ENCODE measurements at regions not wholly inside any gene's neighbourhood (a gene's known extent, or its start where the extent isn't known, plus 50 kb on each side); places are given as distances from the start of the nearest gene placed in this dataset.

DNA sequence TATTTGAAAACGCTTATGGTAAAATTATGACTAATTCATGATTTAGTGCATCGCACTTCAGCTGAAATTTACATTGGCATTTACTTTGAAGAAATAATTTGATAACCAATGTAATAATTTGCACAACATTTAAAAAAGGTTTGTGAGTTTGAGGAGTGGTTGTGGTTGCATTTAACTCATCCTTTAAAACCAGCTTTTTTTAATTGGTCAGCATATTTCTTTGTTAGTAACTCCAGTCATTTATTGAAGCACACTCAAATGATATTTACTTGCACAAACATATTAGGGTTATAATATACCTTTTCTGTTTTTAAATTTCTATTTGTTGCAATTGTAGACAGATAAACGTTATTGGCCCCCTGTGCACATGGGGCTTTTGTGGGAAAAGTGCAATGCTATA is 78.1 kb upstream of the AHI1 start:
- no peak for TF ChIP-seq LEF1 (IDR thresholded peaks at IDR 0.05; ENCODE audit: borderline replicate concordance)
- TF ChIP-seq, protein P1, sequence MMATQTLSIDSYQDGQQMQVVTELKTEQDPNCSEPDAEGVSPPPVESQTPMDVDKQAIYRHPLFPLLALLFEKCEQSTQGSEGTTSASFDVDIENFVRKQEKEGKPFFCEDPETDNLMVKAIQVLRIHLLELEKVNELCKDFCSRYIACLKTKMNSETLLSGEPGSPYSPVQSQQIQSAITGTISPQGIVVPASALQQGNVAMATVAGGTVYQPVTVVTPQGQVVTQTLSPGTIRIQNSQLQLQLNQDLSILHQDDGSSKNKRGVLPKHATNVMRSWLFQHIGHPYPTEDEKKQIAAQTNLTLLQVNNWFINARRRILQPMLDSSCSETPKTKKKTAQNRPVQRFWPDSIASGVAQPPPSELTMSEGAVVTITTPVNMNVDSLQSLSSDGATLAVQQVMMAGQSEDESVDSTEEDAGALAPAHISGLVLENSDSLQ (IDR thresholded peaks at IDR 0.05), result no peak
- no peak for TF ChIP-seq CTBP1 (IDR thresholded peaks at IDR 0.05; ENCODE audit: borderline replicate concordance)
- no peak for TF ChIP-seq TARDBP (IDR thresholded peaks at IDR 0.05)
- TF ChIP-seq ELF4 (IDR thresholded peaks at IDR 0.05), result no peak
- no peak for TF ChIP-seq BHLHE40 (IDR thresholded peaks at IDR 0.05; ENCODE audit: borderline replicate concordance)
- TF ChIP-seq ARNT (IDR thresholded peaks at IDR 0.05), result no peak
- TF ChIP-seq FOXM1 (IDR thresholded peaks at IDR 0.05; ENCODE audit: borderline replicate concordance), result no peak
- no peak for TF ChIP-seq L3MBTL2 (conservative IDR thresholded peaks at IDR 0.05)
- TF ChIP-seq SUZ12 (IDR thresholded peaks at IDR 0.05), result no peak
- no peak for DNase-seq (ENCODE audit: extremely low spot score)
- ChIA-PET POLR2A (no interaction called here), CTCF (no interaction called here)

DNA sequence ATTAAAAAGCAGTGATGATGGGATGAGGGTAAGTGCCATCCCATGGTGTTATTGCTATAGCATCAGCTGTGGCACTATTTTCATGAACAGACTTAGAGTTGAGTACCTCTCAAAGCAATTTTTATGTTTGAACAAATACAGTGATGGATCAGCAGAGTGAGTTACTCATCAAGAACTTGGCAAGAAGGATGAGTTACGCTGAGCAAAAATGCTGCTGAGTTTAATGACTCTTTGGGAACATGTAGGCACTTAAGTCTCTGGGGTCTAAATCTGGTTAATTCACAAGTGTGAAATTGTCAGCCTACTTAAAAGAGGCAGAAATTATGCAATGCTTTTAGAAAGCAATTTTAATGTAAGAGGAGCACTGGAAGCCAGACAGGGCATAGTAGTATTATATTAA is 78.5 kb upstream of the AHI1 start:
- no peak for DNase-seq (ENCODE audit: extremely low spot score)
- TF ChIP-seq FOXM1 (IDR thresholded peaks at IDR 0.05; ENCODE audit: borderline replicate concordance) (no peak), L3MBTL2 (conservative IDR thresholded peaks at IDR 0.05) (no peak), SP1 (IDR thresholded peaks at IDR 0.05) (no peak), NFRKB (IDR thresholded peaks at IDR 0.05) (no peak), HDGF (IDR thresholded peaks at IDR 0.05; ENCODE audit: borderline replicate concordance) (no peak)
- ChIA-PET CTCF (no interaction called here), POLR2A (no interaction called here)

DNA sequence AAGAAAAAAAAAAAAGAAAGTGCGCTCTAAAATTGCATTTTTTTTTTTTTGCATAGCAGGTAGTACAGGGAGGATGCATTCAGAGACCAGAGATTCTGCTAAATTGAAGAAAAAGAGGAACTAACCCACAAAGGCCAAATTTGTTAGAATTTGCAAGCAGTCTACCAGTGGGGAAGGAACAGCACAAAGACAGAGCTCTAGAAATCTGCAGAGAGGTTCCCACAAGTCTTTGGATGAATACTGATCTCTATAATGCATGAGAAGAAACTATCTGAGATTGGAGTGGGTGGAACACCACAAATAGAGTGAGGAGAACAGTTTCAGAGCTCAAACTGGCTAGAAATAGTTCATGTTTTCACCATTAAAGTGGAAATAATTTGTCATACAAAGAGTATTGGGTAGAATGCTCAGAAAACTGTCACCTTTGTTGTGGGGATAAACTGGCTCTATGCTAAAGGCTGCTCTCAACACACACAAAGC is 79.6 kb upstream of the AHI1 start:
- ChIA-PET CTCF (no interaction called here), POLR2A (no interaction called here)
- DNase-seq (ENCODE audit: extremely low spot score), result no peak
- no peak for TF ChIP-seq SUZ12 (IDR thresholded peaks at IDR 0.05)
- no peak for TF ChIP-seq FOXA1 (IDR thresholded peaks at IDR 0.05)
- no peak for TF ChIP-seq BHLHE40 (IDR thresholded peaks at IDR 0.05; ENCODE audit: borderline replicate concordance)

DNA sequence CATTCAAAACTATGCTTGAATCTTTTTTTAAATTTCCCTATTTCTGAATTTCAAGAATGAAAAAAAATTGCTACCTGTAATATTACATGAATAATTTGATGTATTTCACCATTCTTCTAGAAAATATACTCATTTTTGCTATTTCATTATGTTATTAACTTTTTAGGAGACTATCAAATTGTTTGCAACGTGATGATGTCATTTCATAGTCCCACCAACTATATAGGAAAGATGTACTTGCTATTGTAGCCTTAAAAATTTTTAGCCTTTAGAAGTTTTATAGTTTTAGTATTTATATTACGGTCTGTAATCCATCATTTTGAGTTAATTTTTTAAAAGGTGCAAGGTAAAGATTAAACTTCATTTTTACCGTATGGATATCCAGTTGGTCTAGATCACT is 81.4 kb upstream of the AHI1 start:
- CTCF ChIA-PET, result no interaction called here
- TF ChIP-seq FOXK2 (IDR thresholded peaks at IDR 0.05), result no peak
- no peak for TF ChIP-seq ARNT (IDR thresholded peaks at IDR 0.05)

DNA sequence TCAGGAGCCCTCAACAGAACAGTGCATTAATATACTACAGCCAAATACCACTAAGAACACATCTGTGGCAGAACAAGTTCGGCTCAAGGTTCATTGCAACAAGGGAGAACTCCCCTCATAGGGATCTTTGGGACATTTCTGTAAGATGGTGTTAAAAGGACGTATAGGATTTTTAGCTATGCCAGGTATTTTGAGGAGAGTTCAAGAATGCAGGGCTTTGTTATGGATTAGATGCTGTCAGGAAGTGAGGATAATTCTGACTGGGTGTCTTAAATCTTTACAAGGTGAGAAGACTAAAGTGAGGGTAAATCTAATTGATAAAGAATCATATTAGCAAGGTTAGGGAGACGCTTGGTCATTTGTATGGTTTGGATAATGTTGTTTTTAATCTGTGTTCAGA is 83.7 kb upstream of the AHI1 start:
- DNase-seq (ENCODE audit: extremely low spot score), result no peak
- ChIA-PET POLR2A (no interaction called here), CTCF (no interaction called here)
- TF ChIP-seq ZNF384 (IDR thresholded peaks at IDR 0.05) (no peak), LEF1 (IDR thresholded peaks at IDR 0.05; ENCODE audit: borderline replicate concordance) (no peak), FOXA1 (IDR thresholded peaks at IDR 0.05) (no peak), BHLHE40 (IDR thresholded peaks at IDR 0.05; ENCODE audit: borderline replicate concordance) (no peak), FOXK2 (IDR thresholded peaks at IDR 0.05) (no peak), HDGF (IDR thresholded peaks at IDR 0.05; ENCODE audit: borderline replicate concordance) (no peak), SUZ12 (IDR thresholded peaks at IDR 0.05) (no peak), CTBP1 (IDR thresholded peaks at IDR 0.05; ENCODE audit: borderline replicate concordance) (no peak), SP1 (IDR thresholded peaks at IDR 0.05) (no peak), ARNT (IDR thresholded peaks at IDR 0.05) (no peak), L3MBTL2 (conservative IDR thresholded peaks at IDR 0.05) (no peak), FOXM1 (IDR thresholded peaks at IDR 0.05; ENCODE audit: borderline replicate concordance) (no peak), TARDBP (IDR thresholded peaks at IDR 0.05) (no peak), NFRKB (IDR thresholded peaks at IDR 0.05) (no peak), ELF4 (IDR thresholded peaks at IDR 0.05) (no peak)
- TF ChIP-seq, protein P1 (IDR thresholded peaks at IDR 0.05), result no peak

More for the DNA sequence above, 81.4 kb upstream of the AHI1 start:
- no peak for DNase-seq (ENCODE audit: extremely low spot score)
- POLR2A ChIA-PET, result no interaction called here

DNA sequence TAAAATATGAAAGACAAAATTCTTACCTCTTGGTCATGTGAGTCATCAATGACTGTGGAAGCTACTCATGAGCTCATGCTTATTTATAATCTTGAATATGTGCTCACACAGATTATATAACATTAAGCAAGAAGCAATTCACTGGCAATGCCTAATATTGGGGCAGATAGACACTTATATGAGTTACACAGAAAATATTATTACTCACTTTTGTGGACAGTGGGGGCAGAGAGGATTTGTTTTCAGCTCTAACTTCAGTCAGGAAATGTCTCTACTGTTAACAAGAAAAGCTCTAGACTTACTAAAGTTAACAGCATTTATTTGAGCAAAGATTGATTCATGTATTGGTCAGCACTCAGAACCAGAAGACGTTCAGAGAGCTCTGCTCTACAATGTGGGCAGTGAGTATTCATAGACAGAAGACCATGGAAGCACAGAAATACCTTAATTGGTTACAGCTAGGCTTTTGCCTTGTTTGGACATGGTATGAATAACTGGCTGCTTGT is 85.8 kb upstream of the AHI1 start:
- TF ChIP-seq ZNF384 (IDR thresholded peaks at IDR 0.05) (no peak), TARDBP (IDR thresholded peaks at IDR 0.05) (no peak), BHLHE40 (IDR thresholded peaks at IDR 0.05; ENCODE audit: borderline replicate concordance) (no peak), FOXM1 (IDR thresholded peaks at IDR 0.05; ENCODE audit: borderline replicate concordance) (no peak), SP1 (IDR thresholded peaks at IDR 0.05) (no peak), FOXK2 (IDR thresholded peaks at IDR 0.05) (no peak), SUZ12 (IDR thresholded peaks at IDR 0.05) (no peak), FOXA1 (IDR thresholded peaks at IDR 0.05) (no peak), ARNT (IDR thresholded peaks at IDR 0.05) (no peak), ELF4 (IDR thresholded peaks at IDR 0.05) (no peak), HDGF (IDR thresholded peaks at IDR 0.05; ENCODE audit: borderline replicate concordance) (no peak), LEF1 (IDR thresholded peaks at IDR 0.05; ENCODE audit: borderline replicate concordance) (no peak), CTBP1 (IDR thresholded peaks at IDR 0.05; ENCODE audit: borderline replicate concordance) (no peak), NFRKB (IDR thresholded peaks at IDR 0.05) (no peak), L3MBTL2 (conservative IDR thresholded peaks at IDR 0.05) (no peak)
- TF ChIP-seq, protein P1 (IDR thresholded peaks at IDR 0.05), result no peak
- no peak for DNase-seq (ENCODE audit: extremely low spot score)
- ChIA-PET CTCF (no interaction called here), POLR2A (no interaction called here)

DNA sequence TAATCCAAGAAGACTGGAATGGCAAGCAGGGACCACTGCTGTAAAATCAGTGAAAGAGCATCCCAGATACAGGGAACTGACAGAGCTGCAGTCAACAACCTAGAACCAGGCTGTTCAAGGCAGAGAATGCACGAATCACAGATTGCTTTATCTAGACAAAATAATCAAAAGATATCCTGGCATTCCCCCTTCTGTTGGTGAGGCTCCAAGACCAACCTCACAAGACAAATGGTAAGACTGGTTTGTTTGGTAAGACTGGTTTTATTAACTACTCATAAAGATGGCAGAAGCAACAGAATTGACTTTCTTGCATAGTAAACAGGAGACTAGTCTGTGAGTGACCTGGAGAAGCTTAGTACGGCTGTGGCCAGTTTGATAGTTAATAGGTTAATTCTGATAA is 88.8 kb upstream of the AHI1 start:
- POLR2A ChIA-PET, result no interaction called here

More for the DNA sequence above, 88.8 kb upstream of the AHI1 start:
- DNase-seq (ENCODE audit: extremely low spot score), result no peak
- TF ChIP-seq TARDBP (IDR thresholded peaks at IDR 0.05), result no peak
- no peak for TF ChIP-seq ARNT (IDR thresholded peaks at IDR 0.05)
- TF ChIP-seq ELF4 (IDR thresholded peaks at IDR 0.05), result no peak
- TF ChIP-seq HDGF (IDR thresholded peaks at IDR 0.05; ENCODE audit: borderline replicate concordance), result no peak
- no peak for TF ChIP-seq L3MBTL2 (conservative IDR thresholded peaks at IDR 0.05)
- TF ChIP-seq NFRKB (IDR thresholded peaks at IDR 0.05), result no peak
- TF ChIP-seq FOXK2 (IDR thresholded peaks at IDR 0.05), result no peak
- TF ChIP-seq, protein P1 (IDR thresholded peaks at IDR 0.05), result no peak
- TF ChIP-seq BHLHE40 (IDR thresholded peaks at IDR 0.05; ENCODE audit: borderline replicate concordance), result no peak
- no peak for TF ChIP-seq CTBP1 (IDR thresholded peaks at IDR 0.05; ENCODE audit: borderline replicate concordance)
- TF ChIP-seq SP1 (IDR thresholded peaks at IDR 0.05), result no peak
- TF ChIP-seq ZNF384 (IDR thresholded peaks at IDR 0.05), result no peak
- no peak for TF ChIP-seq LEF1 (IDR thresholded peaks at IDR 0.05; ENCODE audit: borderline replicate concordance)
- no peak for TF ChIP-seq SUZ12 (IDR thresholded peaks at IDR 0.05)
- no peak for TF ChIP-seq FOXA1 (IDR thresholded peaks at IDR 0.05)
- CTCF ChIA-PET, result no interaction called here

Data from HEK293T (cell line).